ENCODE measurements at regions not wholly inside any gene's neighbourhood (a gene's known extent, or its start where the extent isn't known, plus 50 kb on each side); places are given as distances from the start of the nearest gene placed in this dataset.

GRCh38 chr2:223528036-223528435 is 74.1 kb downstream of the SCG2 start:
- Histone ChIP-seq H3K4me3 (ENCODE audit: low read length) (no peak overlapping the region), H3K27me3 (ENCODE audit: insufficient read depth, low read length) (no peaks in the 10 kb centered on the region)

GRCh38 chr2:223529696-223530095 is 72.5 kb downstream of the SCG2 start:
- Histone ChIP-seq H3K4me3 (ENCODE audit: low read length) (no peak overlapping the region), H3K27me3 (ENCODE audit: insufficient read depth, low read length) (no peaks in the 10 kb centered on the region), H3K4me1 (ENCODE audit: insufficient read depth, low read length) (no peaks in the 10 kb centered on the region), H3K9me3 (ENCODE audit: low read depth, low read length) (no peaks in the 10 kb centered on the region)

More at GRCh38 chr2:223528036-223528435, 74.1 kb downstream of the SCG2 start:
- no peaks in the 10 kb centered on the region for H3K4me1 ChIP-seq (ENCODE audit: insufficient read depth, low read length)
- no peaks in the 10 kb centered on the region for H3K9me3 ChIP-seq (ENCODE audit: low read depth, low read length)

- Histone ChIP-seq H3K4me1 (ENCODE audit: insufficient read depth, low read length) (no peaks in the 10 kb centered on the region), H3K27me3 (ENCODE audit: insufficient read depth, low read length) (no peaks in the 10 kb centered on the region), H3K4me3 (ENCODE audit: low read length) (no peak overlapping the region), H3K9me3 (ENCODE audit: low read depth, low read length) (no peaks in the 10 kb centered on the region)
These were observed 71.3 kb downstream of the SCG2 start for GRCh38 chr2:223530811-223531210.

- Histone ChIP-seq H3K4me1 (ENCODE audit: insufficient read depth, low read length) (no peaks in the 10 kb centered on the region), H3K9me3 (ENCODE audit: low read depth, low read length) (no peaks in the 10 kb centered on the region), H3K27me3 (ENCODE audit: insufficient read depth, low read length) (no peaks in the 10 kb centered on the region), H3K4me3 (ENCODE audit: low read length) (no peak overlapping the region)
These were observed 70.0 kb downstream of the SCG2 start for GRCh38 chr2:223532161-223532560.

GRCh38 chr2:223532712-223533111 is 69.4 kb downstream of the SCG2 start:
- H3K4me3 ChIP-seq (ENCODE audit: low read length): no peak overlapping the region
- H3K9me3 ChIP-seq (ENCODE audit: low read depth, low read length): no peaks in the 10 kb centered on the region
- no peaks in the 10 kb centered on the region for H3K27me3 ChIP-seq (ENCODE audit: insufficient read depth, low read length)
- no peaks in the 10 kb centered on the region for H3K4me1 ChIP-seq (ENCODE audit: insufficient read depth, low read length)

GRCh38 chr2:223536546-223536945 is 65.6 kb downstream of the SCG2 start:
- Histone ChIP-seq H3K27me3 (ENCODE audit: insufficient read depth, low read length) (no peaks in the 10 kb centered on the region), H3K9me3 (ENCODE audit: low read depth, low read length) (no peaks in the 10 kb centered on the region), H3K4me3 (ENCODE audit: low read length) (no peak overlapping the region), H3K4me1 (ENCODE audit: insufficient read depth, low read length) (no peaks in the 10 kb centered on the region)

GRCh38 chr2:223537115-223537514 is 65.0 kb downstream of the SCG2 start:
- no peaks in the 10 kb centered on the region for H3K9me3 ChIP-seq (ENCODE audit: low read depth, low read length)
- no peaks in the 10 kb centered on the region for H3K4me1 ChIP-seq (ENCODE audit: insufficient read depth, low read length)
- H3K27me3 ChIP-seq (ENCODE audit: insufficient read depth, low read length): no peaks in the 10 kb centered on the region
- no peak overlapping the region for H3K4me3 ChIP-seq (ENCODE audit: low read length)

GRCh38 chr2:223537651-223538601 is 64.2 kb downstream of the SCG2 start:
- H3K9me3 ChIP-seq (ENCODE audit: low read depth, low read length): no peaks in the 10 kb centered on the region
- H3K4me1 ChIP-seq (ENCODE audit: insufficient read depth, low read length): no peaks in the 10 kb centered on the region
- no peak overlapping the region for H3K4me3 ChIP-seq (ENCODE audit: low read length)
- H3K27me3 ChIP-seq (ENCODE audit: insufficient read depth, low read length): no peaks in the 10 kb centered on the region

- no peaks in the 10 kb centered on the region for H3K27me3 ChIP-seq (ENCODE audit: insufficient read depth, low read length)
- H3K9me3 ChIP-seq (ENCODE audit: low read depth, low read length): no peaks in the 10 kb centered on the region
- no peak overlapping the region for H3K4me3 ChIP-seq (ENCODE audit: low read length)
- no peaks in the 10 kb centered on the region for H3K4me1 ChIP-seq (ENCODE audit: insufficient read depth, low read length)
These were observed 63.2 kb downstream of the SCG2 start for GRCh38 chr2:223538920-223539440.

- H3K4me1 ChIP-seq (ENCODE audit: insufficient read depth, low read length): no peaks in the 10 kb centered on the region
- no peaks in the 10 kb centered on the region for H3K9me3 ChIP-seq (ENCODE audit: low read depth, low read length)
- H3K27me3 ChIP-seq (ENCODE audit: insufficient read depth, low read length): no peaks in the 10 kb centered on the region
- H3K4me3 ChIP-seq (ENCODE audit: low read length): no peak overlapping the region
These were observed 60.6 kb downstream of the SCG2 start for GRCh38 chr2:223541546-223541945.

GRCh38 chr2:223542501-223542900 is 59.7 kb downstream of the SCG2 start:
- no peaks in the 10 kb centered on the region for H3K4me1 ChIP-seq (ENCODE audit: insufficient read depth, low read length)
- no peaks in the 10 kb centered on the region for H3K27me3 ChIP-seq (ENCODE audit: insufficient read depth, low read length)
- H3K9me3 ChIP-seq (ENCODE audit: low read depth, low read length): no peaks in the 10 kb centered on the region
- no peak overlapping the region for H3K4me3 ChIP-seq (ENCODE audit: low read length)

- H3K27me3 ChIP-seq (ENCODE audit: insufficient read depth, low read length): no peaks in the 10 kb centered on the region
- no peaks in the 10 kb centered on the region for H3K4me1 ChIP-seq (ENCODE audit: insufficient read depth, low read length)
- H3K9me3 ChIP-seq (ENCODE audit: low read depth, low read length): no peaks in the 10 kb centered on the region
- H3K4me3 ChIP-seq (ENCODE audit: low read length): no peak overlapping the region
These were observed 56.8 kb downstream of the SCG2 start for GRCh38 chr2:223545406-223545805.

- Histone ChIP-seq H3K4me3 (ENCODE audit: low read length) (no peak overlapping the region), H3K27me3 (ENCODE audit: insufficient read depth, low read length) (no peaks in the 10 kb centered on the region), H3K9me3 (ENCODE audit: low read depth, low read length) (no peaks in the 10 kb centered on the region), H3K4me1 (ENCODE audit: insufficient read depth, low read length) (no peaks in the 10 kb centered on the region)
These were observed 56.3 kb downstream of the SCG2 start for GRCh38 chr2:223545830-223546229.

Measured in mononuclear cell (primary cell).